NT2/D1 (cell line): ENCODE measurements at regions not wholly inside any gene's neighbourhood (a gene's known extent, or its start where the extent isn't known, plus 50 kb on each side); places are given as distances from the start of the nearest gene placed in this dataset.

ENCODE experiments used
- SUZ12 ChIP-seq: IDR thresholded peaks from 2 replicates; pipeline ENCODE4 v1.6.1; 2011; ENCODE audit not compliant: insufficient read length, insufficient read depth; ENCODE audit errors: extremely low read depth
- YY1 ChIP-seq: IDR thresholded peaks from 2 replicates; pipeline ENCODE4 v1.6.1; 2011; ENCODE audit not compliant: insufficient read length, insufficient read depth
- ZNF274 ChIP-seq: IDR thresholded peaks from 2 replicates; pipeline ENCODE4 v1.6.1; 2011; ENCODE audit warnings: mild to moderate bottlenecking, low read depth, low read length

GRCh38 chr6:154888421-154889295 is 106.5 kb upstream of the TIAM2 start:
- no peak for TF ChIP-seq ZNF274
- no peak for TF ChIP-seq SUZ12
- no peak for TF ChIP-seq YY1
